Mesenchymal stem cell (in vitro differentiated cells and primary cell): ENCODE measurements at regions not wholly inside any gene's neighbourhood (a gene's known extent, or its start where the extent isn't known, plus 50 kb on each side); places are given as distances from the start of the nearest gene placed in this dataset.

Source experiments
- DNase-seq: peaks from one replicate; pipeline ENCODE4 v3.0.0-alpha.2; 2013
- H2AFZ ChIP-seq: one replicate; pipeline ENCODE4 v1.6.1; 2013; ENCODE audit warnings: low read depth, mild to moderate bottlenecking, control low read depth, inconsistent platforms, low read length, moderate library complexity
- H2AK5ac ChIP-seq: 2 replicates; pipeline ENCODE4 v1.6.1; 2013; ENCODE audit warnings: low read length, moderate library complexity, mild to moderate bottlenecking, inconsistent platforms; ENCODE audit not compliant: severe bottlenecking
- H2BK120ac ChIP-seq: one replicate; pipeline ENCODE4 v1.6.1; 2013; ENCODE audit warnings: low read depth, mild to moderate bottlenecking, inconsistent platforms, low read length, moderate library complexity
- H2BK12ac ChIP-seq, 2 experiments: one replicate each; pipeline ENCODE4 v1.6.1; 2013; ENCODE audit warnings: inconsistent platforms in 2 of 2, low read length in 2 of 2, mild to moderate bottlenecking in 2 of 2, moderate library complexity in 2 of 2, control low read depth in 1 of 2
- H2BK15ac ChIP-seq: one replicate; pipeline ENCODE4 v1.6.1; 2013; ENCODE audit warnings: mild to moderate bottlenecking, low read depth, inconsistent platforms; ENCODE audit not compliant: poor library complexity, severe bottlenecking
- H2BK5ac ChIP-seq: 2 replicates; pipeline ENCODE4 v1.6.1; 2013; ENCODE audit warnings: low read depth, mild to moderate bottlenecking, low read length, control low read depth, inconsistent platforms; ENCODE audit not compliant: poor library complexity, severe bottlenecking
- H3K14ac ChIP-seq, 2 experiments: one replicate each; pipeline ENCODE4 v1.6.1; 2013; ENCODE audit warnings: inconsistent platforms in 2 of 2, low read length in 2 of 2, control low read depth in 1 of 2, mild to moderate bottlenecking in 1 of 2, moderate library complexity in 1 of 2
- H3K18ac ChIP-seq, 2 experiments: one replicate each; pipeline ENCODE4 v1.6.1; 2013; ENCODE audit warnings: inconsistent platforms in 2 of 2, low read length in 2 of 2, control low read depth in 1 of 2, low read depth in 1 of 2, mild to moderate bottlenecking in 1 of 2
- H3K23ac ChIP-seq, 2 experiments: one replicate each; pipeline ENCODE4 v1.6.1; 2013; ENCODE audit warnings: inconsistent platforms in 2 of 2, low read length in 2 of 2, mild to moderate bottlenecking in 2 of 2, moderate library complexity in 2 of 2, control low read depth in 1 of 2
- H3K27ac ChIP-seq: 2 replicates; pipeline ENCODE4 v1.5.1; 2013; ENCODE audit warnings: mild to moderate bottlenecking, moderate library complexity, low read length, control low read depth, inconsistent platforms; ENCODE audit not compliant: poor library complexity, severe bottlenecking
- H3K27me3 ChIP-seq, 2 experiments: 2 replicates each; pipeline versions ENCODE4 v1.6.1 to v1.7.0; 2013; ENCODE audit warnings: low read length in 2 of 2, mild to moderate bottlenecking in 2 of 2, moderate library complexity in 2 of 2, control low read depth in 1 of 2, inconsistent platforms in 1 of 2; ENCODE audit not compliant: control insufficient read depth in 1 of 2, insufficient read depth in 1 of 2
- H3K36me3 ChIP-seq, 2 experiments: 2 replicates each; pipeline versions ENCODE4 v1.6.1 to v1.7.0; 2013; ENCODE audit warnings: low read length in 2 of 2, control low read depth in 1 of 2, inconsistent platforms in 1 of 2, low read depth in 1 of 2, mild to moderate bottlenecking in 1 of 2; ENCODE audit not compliant: insufficient read depth in 2 of 2, control insufficient read depth in 1 of 2
- H3K4ac ChIP-seq, 2 experiments: one replicate each; pipeline ENCODE4 v1.6.1; 2013; ENCODE audit warnings: inconsistent platforms in 2 of 2, low read length in 2 of 2, mild to moderate bottlenecking in 2 of 2, moderate library complexity in 2 of 2, control low read depth in 1 of 2, low read depth in 1 of 2
- H3K4me1 ChIP-seq: 2 replicates; pipeline ENCODE4 v1.6.1; 2013; ENCODE audit warnings: low read depth, low read length, control low read depth; ENCODE audit not compliant: control insufficient read depth, insufficient read depth
- H3K4me2 ChIP-seq: 2 replicates; pipeline ENCODE4 v1.6.1; 2013; ENCODE audit warnings: low read length, mild to moderate bottlenecking, inconsistent platforms; ENCODE audit not compliant: poor library complexity, severe bottlenecking
- H3K4me3 ChIP-seq, 2 experiments: 2 replicates each; pipeline versions ENCODE4 v1.5.1 to v1.7.0; 2013; ENCODE audit warnings: low read length in 2 of 2, mild to moderate bottlenecking in 2 of 2, control low read depth in 1 of 2, low read depth in 1 of 2; ENCODE audit not compliant: insufficient read depth in 1 of 2
- H3K79me1 ChIP-seq: replicated peaks from 2 replicates; pipeline ENCODE4 v1.6.1; 2013; ENCODE audit warnings: mild to moderate bottlenecking, control low read depth, low read length, inconsistent platforms; ENCODE audit not compliant: poor library complexity, severe bottlenecking
- H3K9ac ChIP-seq: 2 replicates; pipeline ENCODE4 v1.7.0; 2013; ENCODE audit warnings: mild to moderate bottlenecking, low read length, moderate library complexity
- H3K9me3 ChIP-seq: 2 replicates; pipeline ENCODE4 v1.7.0; 2013; ENCODE audit warnings: mild to moderate bottlenecking, low read length; ENCODE audit not compliant: control insufficient read depth
- H4K8ac ChIP-seq: one replicate; pipeline ENCODE4 v1.6.1; 2013; ENCODE audit warnings: inconsistent platforms, mild to moderate bottlenecking, low read length, moderate library complexity
- H4K91ac ChIP-seq: one replicate; pipeline ENCODE4 v1.6.1; 2013; ENCODE audit warnings: mild to moderate bottlenecking, low read length, inconsistent platforms
- WGBS: methylation state at CpG from one replicate; pipeline ENCODE4 v1.1.7; 2013; ENCODE audit warnings: mixed read lengths; 5-methylcytosine and 5-hydroxymethylcytosine counted together

DNA sequence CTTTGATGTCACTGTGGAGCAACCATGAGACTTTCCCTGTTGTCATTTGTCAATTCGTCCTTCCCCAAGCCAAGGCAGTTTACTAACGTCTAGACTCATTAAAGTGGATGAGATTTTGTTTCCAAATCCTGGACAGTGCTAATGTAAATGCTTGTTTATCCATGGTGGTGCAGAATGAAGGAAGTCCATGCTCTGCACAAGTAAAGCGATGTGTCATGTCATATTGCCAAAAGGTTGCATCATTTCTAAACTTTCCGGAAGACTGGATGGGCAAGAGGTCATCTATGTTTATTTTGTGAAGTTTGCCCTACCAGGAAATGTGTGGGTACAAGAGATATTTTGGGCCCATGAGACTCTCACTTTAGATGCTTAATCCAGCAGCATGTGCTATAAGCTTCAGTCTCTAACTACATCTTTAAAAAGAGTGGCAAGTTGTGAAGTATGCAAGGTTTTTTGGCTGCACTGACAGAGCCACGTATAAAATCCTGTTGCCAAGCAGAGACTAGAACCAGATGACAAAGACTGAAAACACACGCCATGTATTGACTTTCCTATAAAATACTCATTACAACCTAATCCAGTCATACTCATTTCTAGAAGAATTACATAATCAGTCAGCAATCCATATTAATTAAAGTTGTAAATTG lies 72.1 kb upstream of the FNDC3B start:
- Histone ChIP-seq H3K4ac (no peak overlapping the region), H3K27ac (peak overlapping the region; percentile 14), H3K79me1 (no peaks in the 10 kb centered on the region), H3K9me3 (no peaks in the 10 kb centered on the region), H3K4me2 (no peak overlapping the region), H3K18ac (peak overlapping the region; percentile 50 to 97), H3K27me3 (no peaks in the 10 kb centered on the region), H3K36me3 (no peaks in the 10 kb centered on the region), H3K14ac (no peak overlapping the region), H3K9ac (peak overlapping the region; percentile 82), H2BK120ac (no peak overlapping the region), H2AFZ (no peak overlapping the region), H2AK5ac (no peak overlapping the region), H3K4me3 (peak overlapping the region in 1 of 2 experiments; percentile 49), H4K8ac (no peak overlapping the region), H2BK12ac (no peak overlapping the region), H2BK5ac (no peak overlapping the region), H2BK15ac (no peak overlapping the region), H3K23ac (no peak overlapping the region), H3K4me1 (peaks cover 1% of the 10 kb centered on the region), H4K91ac (no peak overlapping the region)
- WGBS, result 3% methylated on average over 5 of the region's 6 CpGs
- DNase-seq, result peak; percentile 98

DNA sequence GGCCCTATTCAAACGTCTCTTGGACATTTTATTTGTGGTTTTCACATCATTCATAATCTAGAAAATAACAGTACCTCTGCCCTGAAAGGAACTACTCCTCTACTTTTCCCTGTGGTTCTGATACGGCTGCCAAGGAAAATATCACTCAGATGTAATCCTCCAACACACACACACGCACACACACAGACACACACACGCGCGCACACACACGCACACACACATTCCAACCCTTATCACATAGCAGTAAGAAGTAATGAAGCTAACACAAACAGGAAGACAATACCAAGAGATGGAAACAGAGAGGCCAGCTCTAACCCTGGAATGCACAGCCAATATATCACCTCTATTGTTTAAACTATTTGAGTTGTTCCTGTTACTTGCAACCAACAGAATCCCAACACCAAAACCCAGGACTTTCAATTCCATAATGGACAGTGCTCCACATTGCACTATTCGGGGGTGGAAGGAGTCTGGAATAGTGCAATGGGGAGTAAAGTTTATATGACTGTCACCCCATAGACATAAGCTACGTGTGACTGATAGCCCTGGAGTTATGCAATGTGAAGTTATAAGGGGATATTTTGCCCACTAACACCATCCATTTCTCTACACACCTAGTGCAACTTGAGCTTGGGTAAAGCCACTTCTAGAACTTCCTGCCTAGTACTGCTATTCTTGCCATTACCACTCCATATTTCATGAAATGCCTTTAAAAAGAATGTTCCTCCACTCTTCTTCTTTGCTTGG lies 71.3 kb upstream of the FNDC3B start:
- no peak overlapping the region for H2BK5ac ChIP-seq
- H2AK5ac ChIP-seq, result no peak overlapping the region
- peaks cover 1% of the 10 kb centered on the region for H3K4me1 ChIP-seq
- H3K27ac ChIP-seq, result no peak overlapping the region
- H2BK12ac ChIP-seq, result peak overlapping the region; percentile 93 to 100
- H3K23ac ChIP-seq, result peak overlapping the region in 1 of 2 experiments; percentile 77
- H3K36me3 ChIP-seq, result no peaks in the 10 kb centered on the region
- 76% methylated on average over 7 of the region's 9 CpGs for WGBS
- H3K9me3 ChIP-seq, result no peaks in the 10 kb centered on the region
- peak overlapping the region; percentile 69 for H4K8ac ChIP-seq
- H3K4me3 ChIP-seq, result peak overlapping the region in 1 of 2 experiments; percentile 1
- no peak overlapping the region for H3K4me2 ChIP-seq
- H3K4ac ChIP-seq, result peak overlapping the region; percentile 64 to 98
- H4K91ac ChIP-seq, result peak overlapping the region; percentile 80
- no peaks in the 10 kb centered on the region for H3K79me1 ChIP-seq
- H3K9ac ChIP-seq, result peak overlapping the region; percentile 82
- no peak overlapping the region for H2BK15ac ChIP-seq
- peak overlapping the region in 1 of 2 experiments; percentile 90 for H3K14ac ChIP-seq
- H2BK120ac ChIP-seq, result peak overlapping the region; percentile 51
- no peak overlapping the region for H2AFZ ChIP-seq
- peak overlapping the region; percentile 84 to 95 for H3K18ac ChIP-seq
- DNase-seq, result peak; percentile 63
- no peaks in the 10 kb centered on the region for H3K27me3 ChIP-seq

DNA sequence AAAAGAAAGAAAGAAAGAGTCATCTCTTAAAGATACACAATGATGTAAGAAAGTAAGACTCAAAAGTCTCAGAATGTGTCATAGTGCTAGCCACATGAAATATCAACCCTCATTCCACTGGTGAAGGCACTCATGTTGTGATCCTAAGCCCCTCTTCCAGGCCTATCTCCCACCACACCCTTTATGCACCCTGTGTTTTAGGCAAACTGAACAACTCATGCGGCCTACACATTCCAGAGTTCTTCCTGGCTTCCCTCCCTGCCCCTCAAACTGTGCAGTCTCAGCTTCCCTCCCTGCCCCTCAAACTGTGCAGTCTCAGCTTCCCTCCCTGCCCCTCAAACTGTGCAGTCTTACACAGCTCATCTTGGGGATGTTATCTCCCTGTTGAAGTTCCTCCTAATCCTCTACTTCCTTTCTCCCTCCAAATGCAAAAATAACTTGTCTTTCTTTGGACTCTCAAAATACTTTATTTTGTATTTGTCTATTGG lies 69.0 kb upstream of the FNDC3B start:
- Histone ChIP-seq H4K8ac (peak overlapping the region; percentile 89), H3K4ac (peak overlapping the region in 1 of 2 experiments; percentile 94), H3K36me3 (no peaks in the 10 kb centered on the region), H2AK5ac (no peak overlapping the region), H3K14ac (no peak overlapping the region), H2BK15ac (no peak overlapping the region), H2BK5ac (no peak overlapping the region), H3K4me2 (no peak overlapping the region), H2BK12ac (peak overlapping the region; percentile 27 to 100), H2AFZ (no peak overlapping the region), H3K9ac (peak overlapping the region; percentile 38), H3K4me1 (peaks cover 1% of the 10 kb centered on the region), H3K23ac (no peak overlapping the region), H3K18ac (peak overlapping the region; percentile 50 to 88), H4K91ac (peak overlapping the region; percentile 81), H3K27me3 (no peaks in the 10 kb centered on the region), H3K9me3 (no peaks in the 10 kb centered on the region), H3K79me1 (no peaks in the 10 kb centered on the region), H2BK120ac (peak overlapping the region; percentile 71), H3K4me3 (no peak overlapping the region), H3K27ac (no peak overlapping the region)
- WGBS, result 28% methylated on average over 1 of the region's 1 CpG
- peak; percentile 79 for DNase-seq

DNA sequence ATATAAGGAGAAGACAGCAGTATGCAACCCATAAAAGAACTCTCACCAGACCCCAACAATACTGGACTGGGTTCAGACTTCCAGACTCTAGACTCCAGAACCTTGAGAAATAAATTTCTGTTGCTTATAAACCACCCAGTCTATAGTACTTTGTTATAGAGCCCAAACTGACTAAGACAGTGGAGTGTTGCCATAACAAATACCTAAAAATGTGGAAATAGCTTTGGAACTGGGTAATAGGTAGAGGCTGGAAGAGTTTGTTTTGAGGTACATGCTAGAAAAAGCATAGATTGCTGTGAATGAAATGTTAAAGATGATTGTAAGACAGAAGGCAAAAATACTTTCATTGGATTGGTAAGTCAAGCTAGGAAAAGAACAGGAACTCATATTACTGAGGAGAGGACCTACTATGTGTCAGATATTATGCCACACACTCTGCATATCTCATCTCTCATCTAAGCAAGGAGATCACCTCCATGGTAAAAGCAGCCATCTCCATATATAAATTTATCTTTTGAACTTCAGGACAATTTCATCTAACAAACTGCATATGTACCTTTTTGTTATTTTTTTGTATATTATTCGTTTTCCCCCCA lies 67.4 kb upstream of the FNDC3B start:
- peaks cover 1% of the 10 kb centered on the region for H3K4me1 ChIP-seq
- DNase-seq, result peak; percentile 40
- no CpG with 5 or more reads among the region's 1 CpG for WGBS
- no peaks in the 10 kb centered on the region for H3K36me3 ChIP-seq
- H3K14ac ChIP-seq, result no peak overlapping the region
- no peak overlapping the region for H3K4ac ChIP-seq
- no peaks in the 10 kb centered on the region for H3K79me1 ChIP-seq
- H2BK12ac ChIP-seq, result no peak overlapping the region
- no peak overlapping the region for H2AFZ ChIP-seq
- H4K8ac ChIP-seq, result no peak overlapping the region
- no peak overlapping the region for H2BK120ac ChIP-seq
- H4K91ac ChIP-seq, result no peak overlapping the region
- no peak overlapping the region for H3K18ac ChIP-seq
- no peak overlapping the region for H3K4me2 ChIP-seq
- H2BK15ac ChIP-seq, result no peak overlapping the region
- no peak overlapping the region for H3K23ac ChIP-seq
- H3K27ac ChIP-seq, result no peak overlapping the region
- H3K9me3 ChIP-seq, result no peaks in the 10 kb centered on the region
- no peak overlapping the region for H3K9ac ChIP-seq
- H3K4me3 ChIP-seq, result no peak overlapping the region
- no peak overlapping the region for H2BK5ac ChIP-seq
- no peak overlapping the region for H2AK5ac ChIP-seq
- no peaks in the 10 kb centered on the region for H3K27me3 ChIP-seq
